Fibroblast of lung (primary cell): ENCODE measurements at regions not wholly inside any gene's neighbourhood (a gene's known extent, or its start where the extent isn't known, plus 50 kb on each side); places are given as distances from the start of the nearest gene placed in this dataset.

Source experiments
- EZH2 ChIP-seq: IDR thresholded peaks from 2 replicates; pipeline ENCODE4 v1.5.1; 2012; ENCODE audit warnings: low read length, control low read depth, mild to moderate bottlenecking; ENCODE audit errors: missing control alignments
- TF ChIP-seq, protein P1 (sequence below), 2 donors: IDR thresholded peaks in 1 of 2; conservative IDR thresholded peaks in 1 of 2; 1 replicate in 1 of 2; 2 replicates in 1 of 2; pipeline ENCODE4 v1.5.1; 2011 to 2012; ENCODE audit warnings: low read length in 2 of 2, control low read depth in 1 of 2, inconsistent platforms in 1 of 2, low read depth in 1 of 2, mild to moderate bottlenecking in 1 of 2

DNA sequence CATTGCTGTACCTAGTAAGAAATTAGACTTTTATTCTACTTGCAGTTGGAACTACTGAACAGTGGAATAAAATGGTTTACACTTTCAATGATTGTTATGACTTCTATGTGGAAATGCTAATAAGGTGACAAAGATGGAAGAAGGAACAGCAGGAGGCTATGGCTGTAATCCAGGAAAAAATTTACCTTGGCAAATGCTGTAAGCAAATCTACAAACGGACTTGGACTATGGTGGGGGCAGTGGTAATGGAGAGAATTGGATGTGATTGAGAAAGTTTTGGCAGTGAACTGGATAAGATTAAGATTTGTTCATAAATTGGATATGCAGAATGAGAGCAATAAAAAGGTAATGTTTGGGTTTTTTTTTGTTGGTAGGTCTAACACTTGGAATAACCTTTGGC is 111.0 kb upstream of the ERBB4 start:
- TF ChIP-seq, protein P1, sequence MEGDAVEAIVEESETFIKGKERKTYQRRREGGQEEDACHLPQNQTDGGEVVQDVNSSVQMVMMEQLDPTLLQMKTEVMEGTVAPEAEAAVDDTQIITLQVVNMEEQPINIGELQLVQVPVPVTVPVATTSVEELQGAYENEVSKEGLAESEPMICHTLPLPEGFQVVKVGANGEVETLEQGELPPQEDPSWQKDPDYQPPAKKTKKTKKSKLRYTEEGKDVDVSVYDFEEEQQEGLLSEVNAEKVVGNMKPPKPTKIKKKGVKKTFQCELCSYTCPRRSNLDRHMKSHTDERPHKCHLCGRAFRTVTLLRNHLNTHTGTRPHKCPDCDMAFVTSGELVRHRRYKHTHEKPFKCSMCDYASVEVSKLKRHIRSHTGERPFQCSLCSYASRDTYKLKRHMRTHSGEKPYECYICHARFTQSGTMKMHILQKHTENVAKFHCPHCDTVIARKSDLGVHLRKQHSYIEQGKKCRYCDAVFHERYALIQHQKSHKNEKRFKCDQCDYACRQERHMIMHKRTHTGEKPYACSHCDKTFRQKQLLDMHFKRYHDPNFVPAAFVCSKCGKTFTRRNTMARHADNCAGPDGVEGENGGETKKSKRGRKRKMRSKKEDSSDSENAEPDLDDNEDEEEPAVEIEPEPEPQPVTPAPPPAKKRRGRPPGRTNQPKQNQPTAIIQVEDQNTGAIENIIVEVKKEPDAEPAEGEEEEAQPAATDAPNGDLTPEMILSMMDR (conservative IDR thresholded peaks at IDR 0.05 in 1 of 2, IDR thresholded peaks at IDR 0.05 in 1 of 2; ENCODE audit: low read depth in 1 of 2, low read length in 2 of 2), result no peak
- no peak for TF ChIP-seq EZH2
